SK-N-SH (cell line): ENCODE measurements at regions not wholly inside any gene's neighbourhood (a gene's known extent, or its start where the extent isn't known, plus 50 kb on each side); places are given as distances from the start of the nearest gene placed in this dataset.

Experiments used
- CTCF ChIA-PET: fragments of 300-600, 350-600 bp; formaldehyde crosslinking; extraction: SDS; loops from one replicate; lab custom pipeline; 2021; lab: Yijun Ruan, JAX
- POLR2A ChIA-PET: fragments of 350-600 bp; sonication (Branson Sonifier 250); formaldehyde crosslinking; extraction: SDS; loops from one replicate; lab custom pipeline; 2020; ENCODE audit warnings: antibody characterized with exemption, inconsistent platforms; lab: Yijun Ruan, JAX
- DNase-seq: peaks from one replicate; pipeline ENCODE4 v3.0.0; 2012
- H2AFZ ChIP-seq: fragments of 200-600 bp; sonication (generic); 2 replicates; pipeline ENCODE4 v1.8.1; 2016; ENCODE audit warnings: antibody characterized with exemption, mild to moderate bottlenecking, low read depth
- H3F3A ChIP-seq: fragments of 200-600 bp; sonication (generic); replicated peaks from 2 replicates; pipeline ENCODE3; 2016; ENCODE audit warnings: antibody characterized with exemption, mild to moderate bottlenecking; ENCODE audit not compliant: insufficient read depth
- H3K27ac ChIP-seq, 2 experiments: fragments of 200-500 bp in 1 of 2; fragments of 200-600 bp in 1 of 2; sonication (Bioruptor generic) in 1 of 2; sonication (generic), shearing (Covaris generic) in 1 of 2; 2 replicates each; pipeline versions ENCODE4 v1.5.1 to v1.6.1; 2014 to 2016; ENCODE audit warnings: low read depth in 2 of 2, inconsistent platforms in 1 of 2, low read length in 1 of 2, mild to moderate bottlenecking in 1 of 2, mixed read lengths in 1 of 2
- H3K27me3 ChIP-seq: fragments of 200-600 bp; sonication (generic), shearing (Covaris generic); 2 replicates; pipeline ENCODE4 v1.6.1; 2016; ENCODE audit warnings: mixed run types; ENCODE audit not compliant: insufficient read depth
- H3K36me3 ChIP-seq, 2 experiments: fragments of 200-500 bp in 1 of 2; fragments of 200-600 bp in 1 of 2; sonication (Bioruptor generic) in 1 of 2; sonication (generic) in 1 of 2; replicated peaks in 1 of 2; 2 replicates each; pipeline versions ENCODE3 to v1.5.1; 2014 to 2016; ENCODE audit warnings: low read length in 1 of 2, mild to moderate bottlenecking in 1 of 2; ENCODE audit not compliant: insufficient read depth in 2 of 2, control insufficient read depth in 1 of 2
- H3K4me1 ChIP-seq, 2 experiments: fragments of 200-500 bp in 1 of 2; fragments of 200-600 bp in 1 of 2; sonication (Bioruptor generic) in 1 of 2; sonication (generic), shearing (Covaris generic) in 1 of 2; 2 replicates each; pipeline versions ENCODE4 v1.5.1 to v1.6.1; 2014 to 2016; ENCODE audit warnings: low read depth in 1 of 2, low read length in 1 of 2, mixed run types in 1 of 2; ENCODE audit not compliant: insufficient read depth in 2 of 2, control insufficient read depth in 1 of 2
- H3K4me2 ChIP-seq: fragments of 200-600 bp; sonication (generic), shearing (Covaris generic); 2 replicates; pipeline ENCODE4 v1.6.1; 2017; ENCODE audit warnings: mixed run types
- H3K4me3 ChIP-seq, 2 experiments: fragments of 200-500 bp in 1 of 2; fragments of 200-600 bp in 1 of 2; sonication (Bioruptor generic) in 1 of 2; sonication (generic), shearing (Covaris generic) in 1 of 2; 2 replicates each; pipeline versions ENCODE4 v1.5.1 to v1.8.1; 2014 to 2016; ENCODE audit warnings: low read depth in 2 of 2, inconsistent platforms in 1 of 2, low read length in 1 of 2, mild to moderate bottlenecking in 1 of 2, mixed read lengths in 1 of 2, moderate library complexity in 1 of 2
- H3K79me2 ChIP-seq: fragments of 200-600 bp; sonication (generic); 2 replicates; pipeline ENCODE4 v1.8.1; 2017; ENCODE audit warnings: mild to moderate bottlenecking; ENCODE audit not compliant: insufficient read depth
- H3K9ac ChIP-seq: fragments of 200-600 bp; sonication (generic); 2 replicates; pipeline ENCODE4 v1.6.1; 2017; ENCODE audit warnings: mixed run types
- H3K9me2 ChIP-seq: fragments of 200-600 bp; sonication (generic); 2 replicates; pipeline ENCODE4 v1.6.1; 2017; ENCODE audit warnings: mixed run types
- H3K9me3 ChIP-seq: fragments of 200-600 bp; sonication (generic); 2 replicates; pipeline ENCODE4 v1.6.1; 2017; ENCODE audit warnings: mixed run types, mild to moderate bottlenecking, moderate library complexity
- H4K20me1 ChIP-seq: fragments of 200-600 bp; sonication (generic); 2 replicates; pipeline ENCODE4 v1.6.1; 2017; ENCODE audit warnings: mild to moderate bottlenecking, mixed run types; ENCODE audit not compliant: insufficient read depth
- EP300 ChIP-seq, 2 experiments: IDR thresholded peaks; 2 replicates each; pipeline versions ENCODE4 v1.4.0 to v1.6.1; 2012; ENCODE audit warnings: borderline replicate concordance in 1 of 2, low read depth in 1 of 2, low read length in 1 of 2
- FOSL2 ChIP-seq: IDR thresholded peaks from 2 replicates; pipeline ENCODE4 v1.4.0; 2012; ENCODE audit warnings: low read depth, mild to moderate bottlenecking, moderate library complexity, borderline replicate concordance
- FOXJ3 ChIP-seq: sonication (generic); formaldehyde crosslinking; IDR thresholded peaks from 2 replicates; pipeline ENCODE4 v1.5.1; 2020; ENCODE audit warnings: mild to moderate bottlenecking, missing genetic modification reagents
- FOXM1 ChIP-seq: IDR thresholded peaks from 2 replicates; pipeline ENCODE4 v1.4.0; 2012; ENCODE audit warnings: low read depth, mild to moderate bottlenecking
- GATA2 ChIP-seq: sonication (generic); formaldehyde crosslinking; IDR thresholded peaks from 2 replicates; pipeline ENCODE4 v1.5.0; 2020; ENCODE audit warnings: mild to moderate bottlenecking, missing genetic modification reagents
- MEF2A ChIP-seq: IDR thresholded peaks from 2 replicates; pipeline ENCODE4 v1.4.0; 2012; ENCODE audit warnings: low read depth, borderline replicate concordance
- MXI1 ChIP-seq: IDR thresholded peaks from 2 replicates; pipeline ENCODE4 v1.6.1; 2012; ENCODE audit warnings: mild to moderate bottlenecking, low read depth, low read length, improper control_type of control experiment
- NFIC ChIP-seq: IDR thresholded peaks from 2 replicates; pipeline ENCODE4 v1.4.0; 2012; ENCODE audit warnings: borderline replicate concordance
- RAD21 ChIP-seq: IDR thresholded peaks from 2 replicates; pipeline ENCODE4 v1.6.1; 2012; ENCODE audit warnings: mild to moderate bottlenecking, low read length
- RFX5 ChIP-seq: IDR thresholded peaks from 2 replicates; pipeline ENCODE4 v1.6.1; 2012; ENCODE audit warnings: mild to moderate bottlenecking, improper control_type of control experiment, low read length
- SIN3A ChIP-seq: IDR thresholded peaks from 2 replicates; pipeline ENCODE4 v1.6.1; 2012; ENCODE audit warnings: low read depth, mild to moderate bottlenecking, low read length, moderate library complexity, borderline replicate concordance
- SMC3 ChIP-seq: IDR thresholded peaks from 2 replicates; pipeline ENCODE4 v1.6.1; 2012; ENCODE audit warnings: low read depth, low read length, improper control_type of control experiment
- TEAD4 ChIP-seq: IDR thresholded peaks from 2 replicates; pipeline ENCODE4 v1.4.0; 2012; ENCODE audit warnings: mild to moderate bottlenecking, borderline replicate concordance; ENCODE audit not compliant: insufficient read depth
- USF1 ChIP-seq: IDR thresholded peaks from 2 replicates; pipeline ENCODE4 v1.4.0; 2012; ENCODE audit warnings: low read depth, borderline replicate concordance
- WGBS: methylation state at CpG from one replicate; pipeline ENCODE4 v1.1.6; 2017; ENCODE audit warnings: low lambda C conversion rate; 5-methylcytosine and 5-hydroxymethylcytosine counted together
- TF ChIP-seq, protein P1 (sequence below): fragments of 200-600 bp; sonication (generic); IDR thresholded peaks from 2 replicates; pipeline ENCODE4 v1.6.1; 2017; ENCODE audit warnings: antibody characterized with exemption, mild to moderate bottlenecking, moderate library complexity
- TF ChIP-seq, protein P2 (sequence below): IDR thresholded peaks from 2 replicates; pipeline ENCODE4; 2012

DNA sequence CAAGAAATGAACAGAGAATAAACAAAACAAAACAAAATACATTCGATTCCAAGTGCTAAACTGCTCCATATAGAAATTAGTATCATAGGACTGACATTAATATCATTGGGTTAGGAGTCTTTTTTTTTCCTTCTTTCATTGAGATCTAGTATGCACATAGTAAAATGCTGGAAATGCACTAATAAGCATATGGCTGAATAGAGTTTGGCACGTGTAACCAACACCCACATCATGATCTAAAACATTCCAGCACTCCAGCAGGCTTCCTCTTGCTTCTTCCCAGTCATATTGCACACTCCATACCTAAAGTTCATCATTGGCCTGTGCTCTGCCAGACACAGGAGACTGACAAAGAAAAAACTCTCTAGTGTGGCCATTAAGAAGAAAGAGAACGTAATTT, 117.5 kb downstream of the POU4F1 start:
- Histone ChIP-seq H3K4me1 (no peaks in the 10 kb centered on the region), H3K9me3 (no peaks in the 10 kb centered on the region), H3K9me2 (no peaks in the 10 kb centered on the region), H3K79me2 (no peaks in the 10 kb centered on the region), H3K4me2 (no peak overlapping the region), H3K27ac (no peak overlapping the region), H3K36me3 (no peaks in the 10 kb centered on the region), H4K20me1 (no peaks in the 10 kb centered on the region), H3F3A (no peaks in the 10 kb centered on the region), H3K9ac (no peak overlapping the region), H3K27me3 (no peaks in the 10 kb centered on the region), H2AFZ (no peak overlapping the region), H3K4me3 (no peak overlapping the region)
- DNase-seq, result no peak
- WGBS, result 12% methylated on average over 3 of the region's 3 CpGs
- CTCF ChIA-PET, result no interaction called here
- TF ChIP-seq, protein P1, sequence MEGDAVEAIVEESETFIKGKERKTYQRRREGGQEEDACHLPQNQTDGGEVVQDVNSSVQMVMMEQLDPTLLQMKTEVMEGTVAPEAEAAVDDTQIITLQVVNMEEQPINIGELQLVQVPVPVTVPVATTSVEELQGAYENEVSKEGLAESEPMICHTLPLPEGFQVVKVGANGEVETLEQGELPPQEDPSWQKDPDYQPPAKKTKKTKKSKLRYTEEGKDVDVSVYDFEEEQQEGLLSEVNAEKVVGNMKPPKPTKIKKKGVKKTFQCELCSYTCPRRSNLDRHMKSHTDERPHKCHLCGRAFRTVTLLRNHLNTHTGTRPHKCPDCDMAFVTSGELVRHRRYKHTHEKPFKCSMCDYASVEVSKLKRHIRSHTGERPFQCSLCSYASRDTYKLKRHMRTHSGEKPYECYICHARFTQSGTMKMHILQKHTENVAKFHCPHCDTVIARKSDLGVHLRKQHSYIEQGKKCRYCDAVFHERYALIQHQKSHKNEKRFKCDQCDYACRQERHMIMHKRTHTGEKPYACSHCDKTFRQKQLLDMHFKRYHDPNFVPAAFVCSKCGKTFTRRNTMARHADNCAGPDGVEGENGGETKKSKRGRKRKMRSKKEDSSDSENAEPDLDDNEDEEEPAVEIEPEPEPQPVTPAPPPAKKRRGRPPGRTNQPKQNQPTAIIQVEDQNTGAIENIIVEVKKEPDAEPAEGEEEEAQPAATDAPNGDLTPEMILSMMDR, result no peak
- no peak for TF ChIP-seq RAD21
- no peak for TF ChIP-seq TEAD4
- TF ChIP-seq, protein P2, sequence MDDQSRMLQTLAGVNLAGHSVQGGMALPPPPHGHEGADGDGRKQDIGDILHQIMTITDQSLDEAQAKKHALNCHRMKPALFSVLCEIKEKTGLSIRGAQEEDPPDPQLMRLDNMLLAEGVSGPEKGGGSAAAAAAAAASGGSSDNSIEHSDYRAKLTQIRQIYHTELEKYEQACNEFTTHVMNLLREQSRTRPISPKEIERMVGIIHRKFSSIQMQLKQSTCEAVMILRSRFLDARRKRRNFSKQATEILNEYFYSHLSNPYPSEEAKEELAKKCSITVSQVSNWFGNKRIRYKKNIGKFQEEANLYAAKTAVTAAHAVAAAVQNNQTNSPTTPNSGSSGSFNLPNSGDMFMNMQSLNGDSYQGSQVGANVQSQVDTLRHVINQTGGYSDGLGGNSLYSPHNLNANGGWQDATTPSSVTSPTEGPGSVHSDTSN, result no peak
- no peak for TF ChIP-seq SIN3A
- TF ChIP-seq EP300 (IDR thresholded peaks at IDR 0.05; ENCODE audit: borderline replicate concordance in 1 of 2, low read depth in 1 of 2, low read length in 1 of 2), result no peak
- no peak for TF ChIP-seq RFX5
- no peak for TF ChIP-seq MXI1
- no peak for TF ChIP-seq FOXM1
- no peak for TF ChIP-seq USF1
- no peak for TF ChIP-seq MEF2A
- no peak for TF ChIP-seq FOSL2
- TF ChIP-seq GATA2 (CRISPR knock-in tag), result no peak
- no peak for TF ChIP-seq SMC3
- TF ChIP-seq FOXJ3 (CRISPR knock-in tag), result no peak
- POLR2A ChIA-PET, result no interaction called here

- TF ChIP-seq NFIC, result no peak
- no peaks in the 10 kb centered on the region for H3K36me3 ChIP-seq
- no peaks in the 10 kb centered on the region for H4K20me1 ChIP-seq
- no peak overlapping the region for H3K4me2 ChIP-seq
- H2AFZ ChIP-seq, result no peak overlapping the region
- H3K4me1 ChIP-seq, result no peaks in the 10 kb centered on the region
- H3K27ac ChIP-seq, result no peak overlapping the region
- H3K9me3 ChIP-seq, result no peaks in the 10 kb centered on the region
- H3K9me2 ChIP-seq, result no peaks in the 10 kb centered on the region
- ChIA-PET POLR2A (no interaction called here), CTCF (no interaction called here)
- no peaks in the 10 kb centered on the region for H3K27me3 ChIP-seq
- 39% methylated on average over 1 of the region's 1 CpG for WGBS
- H3K79me2 ChIP-seq, result no peaks in the 10 kb centered on the region
- H3K4me3 ChIP-seq, result no peak overlapping the region
- H3F3A ChIP-seq, result no peaks in the 10 kb centered on the region
- no peak overlapping the region for H3K9ac ChIP-seq
- DNase-seq, result no peak
Observed at GRCh38 chr13:78478183-78478582, 125.2 kb downstream of the POU4F1 start.
